HUES64 (cell line): ENCODE measurements at regions not wholly inside any gene's neighbourhood (a gene's known extent, or its start where the extent isn't known, plus 50 kb on each side); places are given as distances from the start of the nearest gene placed in this dataset.
"Not testable (repeated sequence)": the region's sequence is repeated elsewhere in the genome, so short reads cannot be mapped to it uniquely, and the experiment has no call there.

Experiments used
- H3K27ac ChIP-seq: 2 replicates; pipeline ENCODE4 v1.7.0; 2013; ENCODE audit warnings: low read depth, low read length, inconsistent platforms
- H3K27me3 ChIP-seq: 2 replicates; pipeline ENCODE4 v1.6.1; 2013; ENCODE audit warnings: mild to moderate bottlenecking, low read length; ENCODE audit not compliant: insufficient read depth
- H3K36me3 ChIP-seq: 2 replicates; pipeline ENCODE4 v1.6.1; 2013; ENCODE audit warnings: mild to moderate bottlenecking, low read length; ENCODE audit not compliant: insufficient read depth
- H3K4me1 ChIP-seq: 2 replicates; pipeline ENCODE4 v1.6.1; 2013; ENCODE audit warnings: mild to moderate bottlenecking, low read length, moderate library complexity; ENCODE audit not compliant: insufficient read depth
- H3K4me3 ChIP-seq: 2 replicates; pipeline ENCODE4 v1.5.1; 2013; ENCODE audit warnings: mild to moderate bottlenecking, low read length, moderate library complexity
- H3K9ac ChIP-seq: 2 replicates; pipeline ENCODE4 v1.6.1; 2013; ENCODE audit warnings: mild to moderate bottlenecking, low read depth, low read length
- H3K9me3 ChIP-seq: 2 replicates; pipeline ENCODE4 v1.6.1; 2013; ENCODE audit warnings: low read depth, low read length; ENCODE audit not compliant: insufficient read depth
- WGBS: fragments of 150-250, 120-280 bp; methylation state at CpG from one replicate; pipeline ENCODE4 v1.1.7; 2013; ENCODE audit warnings: missing lambda C conversion rate; 5-methylcytosine and 5-hydroxymethylcytosine counted together

GRCh38 chr12:8396225-8397071 lies 59.3 kb upstream of the CLEC6A start:
- Histone ChIP-seq H3K27me3 (peaks cover 12% of the 10 kb centered on the region), H3K9ac (peak overlapping the region; percentile 71), H3K4me3 (peak overlapping the region; percentile 67)
- 12% methylated on average over 79 of the region's 79 CpGs for WGBS
- not testable (repeated sequence) for H3K36me3 ChIP-seq, H3K9me3 ChIP-seq, H3K27ac ChIP-seq, H3K4me1 ChIP-seq

- 71% methylated on average over 6 of the region's 7 CpGs for WGBS
- not testable (repeated sequence) for H3K36me3 ChIP-seq, H3K4me1 ChIP-seq
Measured at GRCh38 chr12:8397378-8397777, 58.4 kb upstream of the CLEC6A start.

GRCh38 chr12:8399496-8400034 lies 56.2 kb upstream of the CLEC6A start:
- 86% methylated on average over 13 of the region's 13 CpGs for WGBS
- H3K36me3 ChIP-seq, H3K4me3 ChIP-seq, H3K9ac ChIP-seq, H3K27ac ChIP-seq, H3K9me3 ChIP-seq, H3K4me1 ChIP-seq: not testable (repeated sequence)
- H3K27me3 ChIP-seq: peaks cover 12% of the 10 kb centered on the region

More at GRCh38 chr12:8397378-8397777, 58.4 kb upstream of the CLEC6A start:
- H3K27ac ChIP-seq, H3K4me3 ChIP-seq, H3K9me3 ChIP-seq, H3K9ac ChIP-seq: not testable (repeated sequence)
- peaks cover 12% of the 10 kb centered on the region for H3K27me3 ChIP-seq

- WGBS: 90% methylated on average over 4 of the region's 6 CpGs
- not testable (repeated sequence) for H3K9me3 ChIP-seq, H3K27ac ChIP-seq, H3K4me1 ChIP-seq, H3K4me3 ChIP-seq, H3K9ac ChIP-seq, H3K27me3 ChIP-seq, H3K36me3 ChIP-seq
Measured at GRCh38 chr12:8403834-8404233, 51.9 kb upstream of the CLEC6A start.

GRCh38 chr12:8404341-8404740 lies 51.4 kb upstream of the CLEC6A start:
- H3K9me3 ChIP-seq, H3K9ac ChIP-seq, H3K4me1 ChIP-seq, H3K36me3 ChIP-seq, H3K27ac ChIP-seq, H3K27me3 ChIP-seq, H3K4me3 ChIP-seq: not testable (repeated sequence)
- 92% methylated on average over 26 of the region's 26 CpGs for WGBS
